H1 (cell line): ENCODE measurements at regions not wholly inside any gene's neighbourhood (a gene's known extent, or its start where the extent isn't known, plus 50 kb on each side); places are given as distances from the start of the nearest gene placed in this dataset.

ENCODE experiments used
- CTCF ChIA-PET: fragments of 300-600 bp; sonication (Branson Sonifier 250); formaldehyde crosslinking; loops from one replicate; lab custom pipeline; 2021; ENCODE audit not compliant: partially characterized antibody; lab: Charles Lee
- POLR2A ChIA-PET: fragments of 300-600 bp; sonication (Branson Sonifier 250); formaldehyde crosslinking; loops from one replicate; lab custom pipeline; 2021; ENCODE audit warnings: inconsistent platforms; ENCODE audit not compliant: partially characterized antibody; lab: Charles Lee
- DNase-seq, 2 experiments: peaks; one replicate each; pipeline versions ENCODE4 v3.0.0 to v3.0.0-alpha.2; 2010 to 2022; ENCODE audit warnings: low spot score in 2 of 2, low read depth in 1 of 2, mixed read lengths in 1 of 2
- FAIRE-seq: peaks from 2 replicates; lab custom pipeline; 2011; peaks lifted over from hg19 to GRCh38; lab: Jason Lieb, UNC
- H2AFZ ChIP-seq: 2 replicates; pipeline ENCODE4 v1.8.1; 2012; ENCODE audit warnings: low read length, inconsistent platforms
- H2AK5ac ChIP-seq: 2 replicates; pipeline ENCODE4 v1.6.1; 2013; ENCODE audit warnings: low read depth, low read length
- H2BK120ac ChIP-seq: replicated peaks from 2 replicates; pipeline ENCODE3; 2013; ENCODE audit warnings: low read depth, low read length, inconsistent platforms
- H2BK12ac ChIP-seq: 2 replicates; pipeline ENCODE4 v1.6.1; 2013; ENCODE audit warnings: low read depth, low read length
- H2BK15ac ChIP-seq: 2 replicates; pipeline ENCODE4 v1.6.1; 2013; ENCODE audit warnings: low read length
- H2BK20ac ChIP-seq: 2 replicates; pipeline ENCODE4 v1.6.1; 2013; ENCODE audit warnings: low read length
- H2BK5ac ChIP-seq: 2 replicates; pipeline ENCODE4 v1.6.1; 2013; ENCODE audit warnings: low read depth, low read length
- H3K14ac ChIP-seq: 2 replicates; pipeline ENCODE4 v1.6.1; 2013; ENCODE audit warnings: inconsistent platforms; ENCODE audit not compliant: insufficient read length
- H3K18ac ChIP-seq: 2 replicates; pipeline ENCODE4 v1.6.1; 2013; ENCODE audit warnings: low read length; ENCODE audit errors: extremely low read depth
- H3K23ac ChIP-seq: 2 replicates; pipeline ENCODE4 v1.6.1; 2013; ENCODE audit warnings: inconsistent platforms; ENCODE audit not compliant: insufficient read length
- H3K23me2 ChIP-seq: 2 replicates; pipeline ENCODE4 v1.6.1; 2013; ENCODE audit warnings: low read depth, low read length
- H3K27ac ChIP-seq: 2 replicates; pipeline ENCODE4 v1.6.1; 2011; ENCODE audit warnings: low read depth, low read length, inconsistent platforms
- H3K27me3 ChIP-seq, 4 experiments: replicated peaks in 1 of 4; 1 replicate in 1 of 4; 2 replicates in 3 of 4; pipeline versions ENCODE4 v1.6.1 to v1.8.1; 2011 to 2013; ENCODE audit warnings: low read length in 3 of 4, mild to moderate bottlenecking in 3 of 4, inconsistent platforms in 2 of 4, mixed read lengths in 2 of 4, moderate library complexity in 1 of 4; ENCODE audit not compliant: control insufficient read depth in 3 of 4, insufficient read depth in 3 of 4; ENCODE audit errors: extremely low read depth in 1 of 4
- H3K36me3 ChIP-seq, 4 experiments: 2 replicates each; pipeline versions ENCODE4 v1.6.1 to v1.8.1; 2011 to 2013; ENCODE audit warnings: mild to moderate bottlenecking in 4 of 4, low read length in 3 of 4, moderate library complexity in 2 of 4, control low read depth in 1 of 4, inconsistent platforms in 1 of 4; ENCODE audit not compliant: insufficient read depth in 4 of 4, control insufficient read depth in 2 of 4
- H3K4ac ChIP-seq: replicated peaks from 2 replicates; pipeline ENCODE3; 2013; ENCODE audit warnings: low read length, low read depth, mixed read lengths, inconsistent platforms; ENCODE audit not compliant: insufficient read length
- H3K4me1 ChIP-seq, 4 experiments: replicated peaks in 1 of 4; 1 replicate in 1 of 4; 2 replicates in 3 of 4; pipeline versions ENCODE4 v1.6.1 to v1.8.1; 2011 to 2013; ENCODE audit warnings: low read length in 3 of 4, inconsistent platforms in 2 of 4, mixed read lengths in 1 of 4; ENCODE audit not compliant: insufficient read depth in 4 of 4, control insufficient read depth in 3 of 4
- H3K4me2 ChIP-seq, 2 experiments: 2 replicates each; pipeline versions ENCODE4 v1.6.1 to v1.8.1; 2011 to 2013; ENCODE audit warnings: low read depth in 2 of 2, low read length in 2 of 2, control low read depth in 1 of 2, inconsistent platforms in 1 of 2, mild to moderate bottlenecking in 1 of 2; ENCODE audit not compliant: insufficient read depth in 1 of 2
- H3K4me3 ChIP-seq, 4 experiments: fragments of 200-600, 300-600 bp in 1 of 4; sonication (generic), shearing (Covaris generic), sonication (Bioruptor Twin) in 1 of 4; 2 replicates each; pipeline versions ENCODE4 v1.5.1 to v1.8.1; 2011 to 2016; ENCODE audit warnings: low read length in 4 of 4, low read depth in 3 of 4, control low read depth in 2 of 4, inconsistent platforms in 2 of 4, mild to moderate bottlenecking in 2 of 4, mixed read lengths in 1 of 4, moderate library complexity in 1 of 4; ENCODE audit not compliant: insufficient read depth in 2 of 4; ENCODE audit errors: extremely low read depth in 1 of 4
- H3K56ac ChIP-seq: replicated peaks from 2 replicates; pipeline ENCODE3; 2013; ENCODE audit warnings: low read depth, mild to moderate bottlenecking, mixed read lengths, low read length, inconsistent platforms; ENCODE audit not compliant: insufficient read length
- H3K79me1 ChIP-seq: 2 replicates; pipeline ENCODE4 v1.6.1; 2013; ENCODE audit warnings: low read depth, low read length, control low read depth
- H3K79me2 ChIP-seq, 2 experiments: 2 replicates each; pipeline versions ENCODE4 v1.6.1 to v1.8.1; 2012 to 2013; ENCODE audit warnings: low read length in 2 of 2, mild to moderate bottlenecking in 2 of 2, inconsistent platforms in 1 of 2; ENCODE audit not compliant: insufficient read depth in 2 of 2, control insufficient read depth in 1 of 2
- H3K9ac ChIP-seq, 4 experiments: replicated peaks in 1 of 4; 1 replicate in 1 of 4; 2 replicates in 3 of 4; pipeline versions ENCODE4 v1.6.1 to v1.8.1; 2011 to 2013; ENCODE audit warnings: low read depth in 3 of 4, low read length in 3 of 4, control low read depth in 2 of 4, mild to moderate bottlenecking in 2 of 4, moderate library complexity in 2 of 4, inconsistent platforms in 1 of 4; ENCODE audit errors: extremely low read depth in 1 of 4
- H3K9me3 ChIP-seq, 2 experiments: 2 replicates each; pipeline versions ENCODE4 v1.6.1 to v1.8.1; 2012 to 2013; ENCODE audit warnings: mild to moderate bottlenecking in 2 of 2, moderate library complexity in 2 of 2, control low read depth in 1 of 2, inconsistent platforms in 1 of 2, low read depth in 1 of 2, low read length in 1 of 2, mixed read lengths in 1 of 2; ENCODE audit not compliant: insufficient read depth in 2 of 2
- H4K20me1 ChIP-seq, 2 experiments: replicated peaks in 1 of 2; 2 replicates each; pipeline versions ENCODE3 to v1.8.1; 2011 to 2013; ENCODE audit warnings: inconsistent platforms in 2 of 2, low read length in 2 of 2, mild to moderate bottlenecking in 1 of 2; ENCODE audit not compliant: insufficient read depth in 2 of 2, control insufficient read depth in 1 of 2
- H4K5ac ChIP-seq: 2 replicates; pipeline ENCODE4 v1.6.1; 2013; ENCODE audit warnings: low read length, low read depth, mixed read lengths, inconsistent platforms; ENCODE audit not compliant: insufficient read length
- H4K8ac ChIP-seq: 2 replicates; pipeline ENCODE4 v1.8.0; 2013; ENCODE audit warnings: mild to moderate bottlenecking, moderate library complexity, low read length, inconsistent platforms; ENCODE audit not compliant: insufficient read depth; ENCODE audit errors: extremely low read depth
- H4K91ac ChIP-seq: replicated peaks from 2 replicates; pipeline ENCODE3; 2013; ENCODE audit warnings: low read length, mixed read lengths, inconsistent platforms; ENCODE audit not compliant: insufficient read length
- KDM4A ChIP-seq: IDR thresholded peaks from one replicate; pipeline ENCODE4 v1.7.1; 2012; ENCODE audit warnings: low read depth, mild to moderate bottlenecking, moderate library complexity, low read length, inconsistent platforms; ENCODE audit not compliant: severe bottlenecking
- POLR2A ChIP-seq, 2 experiments: IDR thresholded peaks; 1 replicate in 1 of 2; 2 replicates in 1 of 2; pipeline ENCODE4 v1.6.1; 2011; ENCODE audit warnings: low read depth in 2 of 2, low read length in 2 of 2, mild to moderate bottlenecking in 2 of 2; ENCODE audit errors: control extremely low read depth in 1 of 2
- SUZ12 ChIP-seq: fragments of 200-600 bp; sonication (generic); IDR thresholded peaks from 2 replicates; pipeline ENCODE4 v1.6.1; 2012; ENCODE audit warnings: mild to moderate bottlenecking, inconsistent platforms, low read length, moderate library complexity, mixed read lengths
- WGBS, 2 experiments: shearing (Covaris generic) in 1 of 2; methylation state at CpG; one replicate each; pipeline versions ENCODE4 v1.1.6 to v1.1.7; 2013 to 2015; ENCODE audit warnings: low lambda C conversion rate in 2 of 2, mixed read lengths in 2 of 2, inconsistent platforms in 1 of 2, low coverage in 1 of 2, missing lambda C conversion rate in 1 of 2; ENCODE audit not compliant: insufficient replicate concordance in 2 of 2, insufficient coverage in 1 of 2, insufficient read length in 1 of 2; ENCODE audit errors: extremely low coverage in 1 of 2, missing lambda C conversion rate in 1 of 2; 5-methylcytosine and 5-hydroxymethylcytosine counted together

GRCh38 chr5:106986006-106986405 is 684.7 kb downstream of the EFNA5 start:
- peaks cover 0 to 33% of the 10 kb centered on the region in 2 experiments; a peak in 2 of 4 replicates for H3K79me2 ChIP-seq
- peak overlapping the region in 1 of 4 experiments; percentile 52; a peak in 1 of 8 replicates for H3K4me3 ChIP-seq
- H2BK15ac ChIP-seq = no peak overlapping the region
- TF ChIP-seq KDM4A (no peak), SUZ12 (no peak), POLR2A (IDR thresholded peaks at IDR 0.05; ENCODE audit: control extremely low read depth in 1 of 2, low read depth in 2 of 2, low read length in 2 of 2) (0 out of 3 replicates have a peak, but pooled peaks of 1 of the 2 experiments have one; percentile 35)
- no peak overlapping the region for H3K27ac ChIP-seq
- no peaks in the 10 kb centered on the region for H3K79me1 ChIP-seq
- no peak overlapping the region for H2BK120ac ChIP-seq
- peaks cover 0 to 38% (median 8%) of the 10 kb centered on the region in 4 experiments; a peak in 4 of 8 replicates for H3K36me3 ChIP-seq
- H4K8ac ChIP-seq = no peak overlapping the region
- H2BK5ac ChIP-seq = no peak overlapping the region
- no peak overlapping the region for H4K91ac ChIP-seq
- ChIA-PET POLR2A (interaction anchor here (1.0 to 1.9 kb wide), 3 partner anchors 10 to 17 kb away, joined by 3 to 5 read pairs (median 5); no protein-coding TSS in a partner anchor), CTCF (interaction anchor here (1.2 kb wide), 1 partner anchor 12 kb away, joined by 3 read pairs; no protein-coding TSS in a partner anchor)
- H3K4me2 ChIP-seq = peak overlapping the region in 1 of 2 experiments; percentile 12; a peak in 1 of 4 replicates
- no peak overlapping the region for H3K56ac ChIP-seq
- no peak overlapping the region for H3K14ac ChIP-seq
- peaks cover 0 to 20% (median 3%) of the 10 kb centered on the region in 4 experiments; a peak in 4 of 7 replicates for H3K4me1 ChIP-seq
- no peak overlapping the region for H3K18ac ChIP-seq
- no peak overlapping the region for H3K9ac ChIP-seq
- H2AK5ac ChIP-seq = no peak overlapping the region
- H3K4ac ChIP-seq = no peak overlapping the region
- no peaks in the 10 kb centered on the region for H4K20me1 ChIP-seq
- no peak overlapping the region for H3K23ac ChIP-seq
- H3K23me2 ChIP-seq = no peaks in the 10 kb centered on the region; the same call in 1 of the 2 replicates
- FAIRE-seq (no peak), DNase-seq (no peak)
- no peak overlapping the region for H2BK20ac ChIP-seq
- peak overlapping the region; percentile 68 for H4K5ac ChIP-seq
- H3K27me3 ChIP-seq = no peaks in the 10 kb centered on the region
- H2AFZ ChIP-seq = no peak overlapping the region
- no peak overlapping the region for H2BK12ac ChIP-seq
- H3K9me3 ChIP-seq = no peaks in the 10 kb centered on the region
- 55% methylated on average over 2 of the region's 2 CpGs; no CpG with 5 or more reads in 1 of the 2 experiments for WGBS, 2 experiments
